ENCODE measurements at regions not wholly inside any gene's neighbourhood (a gene's known extent, or its start where the extent isn't known, plus 50 kb on each side); places are given as distances from the start of the nearest gene placed in this dataset.

GRCh38 chr4:18138076-18138665, 116.6 kb upstream of the LCORL start:
- H3K9me1 ChIP-seq (replicated peaks; ENCODE audit: control insufficient read depth, extremely low read depth, insufficient read depth, low read length), result no peaks in the 10 kb centered on the region
- FAIRE-seq, result no peak
- CTCF ChIA-PET, result interaction anchor here (1.3 kb wide), 1 partner anchor 36 kb away, joined by 3 read pairs; no protein-coding TSS in a partner anchor

More at GRCh38 chr4:18138076-18138665, 116.6 kb upstream of the LCORL start:
- Histone ChIP-seq H3K4me2 (ENCODE audit: insufficient read depth, low read length) (no peak overlapping the region), H3K4me1 (ENCODE audit: control insufficient read depth, extremely low read depth, insufficient read depth, low read length) (no peaks in the 10 kb centered on the region), H3K9ac (replicated peaks; ENCODE audit: extremely low read depth, insufficient read depth, low read length) (no peak overlapping the region), H4K20me1 (replicated peaks; ENCODE audit: control insufficient read depth, extremely low read depth, insufficient read depth, low read length) (no peaks in the 10 kb centered on the region), H2AFZ (ENCODE audit: low read depth, low read length) (no peak overlapping the region), H3K4me3 (replicated peaks in 1 of 3; ENCODE audit: insufficient read depth in 1 of 3, low read depth in 1 of 3, low read length in 3 of 3) (no peak overlapping the region), H3K36me3 (ENCODE audit: control insufficient read depth in 2 of 2, extremely low read depth in 1 of 2, insufficient read depth in 2 of 2, low read length in 2 of 2) (no peaks in the 10 kb centered on the region), H3K27ac (ENCODE audit: insufficient read depth, low read depth, low read length) (no peak overlapping the region), H3K79me2 (ENCODE audit: control insufficient read depth, insufficient read depth, low read length) (no peaks in the 10 kb centered on the region), H3K9me3 (replicated peaks; ENCODE audit: control insufficient read depth, insufficient read depth, low read length) (no peaks in the 10 kb centered on the region), H3K27me3 (ENCODE audit: control insufficient read depth in 2 of 2, insufficient read depth in 2 of 2, low read length in 2 of 2) (no peaks in the 10 kb centered on the region)
- BruUV-seq (replicated peaks), result no TSS peak
- POLR2A ChIA-PET, result no interaction called here
- dilution Hi-C loops (cut with MboI; ENCODE audit: extremely low pct_ligation_motif_present, low sequenced_read_pairs) (no loop called here), intact Hi-C loops (cut with micrococcal nuclease) (no loop called here)
- no peak for DNase-seq (ENCODE audit: low read depth, low spot score)
- no peak for TF ChIP-seq MYC (IDR thresholded peaks at IDR 0.05; ENCODE audit: low read depth, low read length)
- no peak for TF ChIP-seq FOS (IDR thresholded peaks at IDR 0.05; ENCODE audit: borderline replicate concordance, insufficient read depth, low read length)
- no peak for TF ChIP-seq MAX (IDR thresholded peaks at IDR 0.05; ENCODE audit: insufficient read depth, insufficient read length)
- no peak for TF ChIP-seq JUN (IDR thresholded peaks at IDR 0.05; ENCODE audit: borderline replicate concordance, insufficient read depth, insufficient read length, low read depth)
- TF ChIP-seq POLR2A (IDR thresholded peaks at IDR 0.05; ENCODE audit: low read depth, low read length), result no peak
- TF ChIP-seq CTCF (IDR thresholded peaks at IDR 0.05; ENCODE audit: extremely low read depth in 1 of 2, insufficient read depth in 1 of 2, low read depth in 1 of 2, low read length in 2 of 2), result no peak
- no peak for TF ChIP-seq GATA2 (IDR thresholded peaks at IDR 0.05; ENCODE audit: insufficient read depth, insufficient read length, low read depth, low read length)
- TF ChIP-seq EZH2 (IDR thresholded peaks at IDR 0.05; ENCODE audit: borderline replicate concordance, low read depth, low read length, severe bottlenecking), result no peak
- TF ChIP-seq POLR2AphosphoS5 (IDR thresholded peaks at IDR 0.05; ENCODE audit: insufficient read depth, low read depth, low read length), result no peak

Data from endothelial cell of umbilical vein (primary cell).